BJ (cell line): ENCODE measurements at regions not wholly inside any gene's neighbourhood (a gene's known extent, or its start where the extent isn't known, plus 50 kb on each side); places are given as distances from the start of the nearest gene placed in this dataset.

Experiments
- CTCF ChIA-PET: fragments of 350-600 bp; formaldehyde crosslinking; extraction: SDS; loops from one replicate; lab custom pipeline; 2021; ENCODE audit warnings: antibody characterized with exemption, inconsistent platforms; lab: Yijun Ruan, JAX
- POLR2A ChIA-PET: fragments of 300-600 bp; sonication (Branson Sonifier 250); formaldehyde crosslinking; extraction: SDS; loops from one replicate; lab custom pipeline; 2021; ENCODE audit warnings: antibody characterized with exemption; lab: Charles Lee
- DNase-seq: peaks from one replicate; pipeline ENCODE4 v3.0.0-alpha.2; 2011; ENCODE audit warnings: low read depth
- H3K27me3 ChIP-seq: 2 replicates; pipeline ENCODE4 v1.6.0; 2011; ENCODE audit warnings: low read length; ENCODE audit not compliant: control insufficient read depth, insufficient read depth
- H3K36me3 ChIP-seq: 2 replicates; pipeline ENCODE4 v1.5.1; 2011; ENCODE audit warnings: low read length; ENCODE audit not compliant: control insufficient read depth, insufficient read depth
- H3K4me3 ChIP-seq: 2 replicates; pipeline ENCODE4 v1.5.1; 2011; ENCODE audit warnings: low read depth, mild to moderate bottlenecking, control low read depth, low read length
- CTCF ChIP-seq: IDR thresholded peaks from 2 replicates; pipeline ENCODE4 v1.5.1; 2011; ENCODE audit warnings: low read depth, mild to moderate bottlenecking, control low read depth, inconsistent platforms, low read length, moderate library complexity; ENCODE audit not compliant: insufficient read depth

- TF ChIP-seq CTCF, result no peak
- POLR2A ChIA-PET, result no interaction called here
- Histone ChIP-seq H3K4me3 (no peak overlapping the region), H3K36me3 (no peaks in the 10 kb centered on the region), H3K27me3 (no peaks in the 10 kb centered on the region)
- no peak for DNase-seq
- CTCF ChIA-PET, result no interaction called here
Measured at GRCh38 chr7:41152179-41152678, 550.7 kb downstream of the INHBA start.

GRCh38 chr7:41149576-41149975 is 553.3 kb downstream of the INHBA start:
- no peak for DNase-seq
- no peak overlapping the region for H3K4me3 ChIP-seq
- TF ChIP-seq CTCF, result no peak
- H3K36me3 ChIP-seq, result no peaks in the 10 kb centered on the region
- POLR2A ChIA-PET, result no interaction called here
- CTCF ChIA-PET, result no interaction called here
- no peaks in the 10 kb centered on the region for H3K27me3 ChIP-seq

GRCh38 chr7:41148521-41148951 is 554.4 kb downstream of the INHBA start:
- H3K27me3 ChIP-seq, result no peaks in the 10 kb centered on the region
- POLR2A ChIA-PET, result no interaction called here
- no peak for TF ChIP-seq CTCF
- no peaks in the 10 kb centered on the region for H3K36me3 ChIP-seq
- peak; percentile 90 for DNase-seq
- H3K4me3 ChIP-seq, result no peak overlapping the region
- CTCF ChIA-PET, result interaction anchor here (1.0 kb wide), 1 partner anchor 13 kb away, joined by 3 read pairs; no protein-coding TSS in a partner anchor

GRCh38 chr7:41147606-41148485 is 555.0 kb downstream of the INHBA start:
- H3K27me3 ChIP-seq, result no peaks in the 10 kb centered on the region
- POLR2A ChIA-PET, result no interaction called here
- TF ChIP-seq CTCF, result no peak
- CTCF ChIA-PET, result interaction anchor here (1.0 kb wide), 1 partner anchor 13 kb away, joined by 3 read pairs; no protein-coding TSS in a partner anchor
- no peaks in the 10 kb centered on the region for H3K36me3 ChIP-seq
- no peak overlapping the region for H3K4me3 ChIP-seq
- no peak for DNase-seq

GRCh38 chr7:41146429-41146828 is 556.5 kb downstream of the INHBA start:
- CTCF ChIA-PET, result interaction anchor here (0.7 kb wide), 1 partner anchor 559 kb away, joined by 4 read pairs; no protein-coding TSS in a partner anchor
- no peak for TF ChIP-seq CTCF

More at GRCh38 chr7:41146429-41146828, 556.5 kb downstream of the INHBA start:
- DNase-seq, result no peak
- POLR2A ChIA-PET, result no interaction called here
- H3K4me3 ChIP-seq, result no peak overlapping the region
- no peaks in the 10 kb centered on the region for H3K27me3 ChIP-seq
- no peaks in the 10 kb centered on the region for H3K36me3 ChIP-seq
